ENCODE measurements at regions not wholly inside any gene's neighbourhood (a gene's known extent, or its start where the extent isn't known, plus 50 kb on each side); places are given as distances from the start of the nearest gene placed in this dataset.

DNA sequence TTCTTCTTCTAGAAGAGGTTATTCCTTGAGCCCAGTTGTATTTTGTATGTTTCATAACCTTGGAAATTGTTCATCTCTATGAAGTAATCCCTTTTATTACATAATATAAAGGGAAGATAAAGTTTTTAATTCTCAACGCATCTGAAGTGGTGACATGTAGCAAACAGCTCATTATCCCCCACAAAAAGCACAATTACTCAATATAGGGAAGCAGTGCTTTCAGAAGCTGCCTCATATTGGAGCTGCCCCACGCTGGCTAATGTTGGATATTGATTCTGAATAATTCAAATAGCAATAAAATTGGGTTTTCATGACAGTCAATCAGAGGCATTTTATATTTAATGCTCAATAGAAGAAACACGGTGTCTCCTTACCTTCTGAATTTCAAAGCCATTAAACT is 604.3 kb upstream of the RBFOX1 start (continued):
- TF ChIP-seq, protein P1, sequence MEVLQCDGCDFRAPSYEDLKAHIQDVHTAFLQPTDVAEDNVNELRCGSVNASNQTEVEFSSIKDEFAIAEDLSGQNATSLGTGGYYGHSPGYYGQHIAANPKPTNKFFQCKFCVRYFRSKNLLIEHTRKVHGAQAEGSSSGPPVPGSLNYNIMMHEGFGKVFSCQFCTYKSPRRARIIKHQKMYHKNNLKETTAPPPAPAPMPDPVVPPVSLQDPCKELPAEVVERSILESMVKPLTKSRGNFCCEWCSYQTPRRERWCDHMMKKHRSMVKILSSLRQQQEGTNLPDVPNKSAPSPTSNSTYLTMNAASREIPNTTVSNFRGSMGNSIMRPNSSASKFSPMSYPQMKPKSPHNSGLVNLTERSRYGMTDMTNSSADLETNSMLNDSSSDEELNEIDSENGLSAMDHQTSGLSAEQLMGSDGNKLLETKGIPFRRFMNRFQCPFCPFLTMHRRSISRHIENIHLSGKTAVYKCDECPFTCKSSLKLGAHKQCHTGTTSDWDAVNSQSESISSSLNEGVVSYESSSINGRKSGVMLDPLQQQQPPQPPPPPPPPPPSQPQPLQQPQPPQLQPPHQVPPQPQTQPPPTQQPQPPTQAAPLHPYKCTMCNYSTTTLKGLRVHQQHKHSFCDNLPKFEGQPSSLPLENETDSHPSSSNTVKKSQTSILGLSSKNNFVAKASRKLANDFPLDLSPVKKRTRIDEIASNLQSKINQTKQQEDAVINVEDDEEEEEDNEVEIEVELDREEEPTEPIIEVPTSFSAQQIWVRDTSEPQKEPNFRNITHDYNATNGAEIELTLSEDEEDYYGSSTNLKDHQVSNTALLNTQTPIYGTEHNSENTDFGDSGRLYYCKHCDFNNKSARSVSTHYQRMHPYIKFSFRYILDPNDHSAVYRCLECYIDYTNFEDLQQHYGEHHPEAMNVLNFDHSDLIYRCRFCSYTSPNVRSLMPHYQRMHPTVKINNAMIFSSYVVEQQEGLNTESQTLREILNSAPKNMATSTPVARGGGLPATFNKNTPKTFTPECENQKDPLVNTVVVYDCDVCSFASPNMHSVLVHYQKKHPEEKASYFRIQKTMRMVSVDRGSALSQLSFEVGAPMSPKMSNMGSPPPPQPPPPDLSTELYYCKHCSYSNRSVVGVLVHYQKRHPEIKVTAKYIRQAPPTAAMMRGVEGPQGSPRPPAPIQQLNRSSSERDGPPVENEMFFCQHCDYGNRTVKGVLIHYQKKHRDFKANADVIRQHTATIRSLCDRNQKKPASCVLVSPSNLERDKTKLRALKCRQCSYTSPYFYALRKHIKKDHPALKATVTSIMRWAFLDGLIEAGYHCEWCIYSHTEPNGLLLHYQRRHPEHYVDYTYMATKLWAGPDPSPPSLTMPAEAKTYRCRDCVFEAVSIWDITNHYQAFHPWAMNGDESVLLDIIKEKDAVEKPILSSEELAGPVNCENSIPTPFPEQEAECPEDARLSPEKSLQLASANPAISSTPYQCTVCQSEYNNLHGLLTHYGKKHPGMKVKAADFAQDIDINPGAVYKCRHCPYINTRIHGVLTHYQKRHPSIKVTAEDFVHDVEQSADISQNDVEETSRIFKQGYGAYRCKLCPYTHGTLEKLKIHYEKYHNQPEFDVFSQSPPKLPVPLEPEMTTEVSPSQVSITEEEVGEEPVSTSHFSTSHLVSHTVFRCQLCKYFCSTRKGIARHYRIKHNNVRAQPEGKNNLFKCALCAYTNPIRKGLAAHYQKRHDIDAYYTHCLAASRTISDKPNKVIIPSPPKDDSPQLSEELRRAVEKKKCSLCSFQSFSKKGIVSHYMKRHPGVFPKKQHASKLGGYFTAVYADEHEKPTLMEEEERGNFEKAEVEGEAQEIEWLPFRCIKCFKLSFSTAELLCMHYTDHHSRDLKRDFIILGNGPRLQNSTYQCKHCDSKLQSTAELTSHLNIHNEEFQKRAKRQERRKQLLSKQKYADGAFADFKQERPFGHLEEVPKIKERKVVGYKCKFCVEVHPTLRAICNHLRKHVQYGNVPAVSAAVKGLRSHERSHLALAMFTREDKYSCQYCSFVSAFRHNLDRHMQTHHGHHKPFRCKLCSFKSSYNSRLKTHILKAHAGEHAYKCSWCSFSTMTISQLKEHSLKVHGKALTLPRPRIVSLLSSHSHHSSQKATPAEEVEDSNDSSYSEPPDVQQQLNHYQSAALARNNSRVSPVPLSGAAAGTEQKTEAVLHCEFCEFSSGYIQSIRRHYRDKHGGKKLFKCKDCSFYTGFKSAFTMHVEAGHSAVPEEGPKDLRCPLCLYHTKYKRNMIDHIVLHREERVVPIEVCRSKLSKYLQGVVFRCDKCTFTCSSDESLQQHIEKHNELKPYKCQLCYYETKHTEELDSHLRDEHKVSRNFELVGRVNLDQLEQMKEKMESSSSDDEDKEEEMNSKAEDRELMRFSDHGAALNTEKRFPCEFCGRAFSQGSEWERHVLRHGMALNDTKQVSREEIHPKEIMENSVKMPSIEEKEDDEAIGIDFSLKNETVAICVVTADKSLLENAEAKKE (CRISPR knock-in tag; IDR thresholded peaks at IDR 0.05), result no peak
- no peak for TF ChIP-seq POLR2AphosphoS5 (IDR thresholded peaks at IDR 0.05; ENCODE audit: low read depth)
- TF ChIP-seq, protein P2, sequence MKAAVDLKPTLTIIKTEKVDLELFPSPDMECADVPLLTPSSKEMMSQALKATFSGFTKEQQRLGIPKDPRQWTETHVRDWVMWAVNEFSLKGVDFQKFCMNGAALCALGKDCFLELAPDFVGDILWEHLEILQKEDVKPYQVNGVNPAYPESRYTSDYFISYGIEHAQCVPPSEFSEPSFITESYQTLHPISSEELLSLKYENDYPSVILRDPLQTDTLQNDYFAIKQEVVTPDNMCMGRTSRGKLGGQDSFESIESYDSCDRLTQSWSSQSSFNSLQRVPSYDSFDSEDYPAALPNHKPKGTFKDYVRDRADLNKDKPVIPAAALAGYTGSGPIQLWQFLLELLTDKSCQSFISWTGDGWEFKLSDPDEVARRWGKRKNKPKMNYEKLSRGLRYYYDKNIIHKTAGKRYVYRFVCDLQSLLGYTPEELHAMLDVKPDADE (IDR thresholded peaks at IDR 0.05), result no peak
- TF ChIP-seq STAT1 (IDR thresholded peaks at IDR 0.05; ENCODE audit: unreplicated experiment), result no peak
- no peak for TF ChIP-seq EZH2phosphoT487 (IDR thresholded peaks at IDR 0.05; ENCODE audit: unreplicated experiment)

DNA sequence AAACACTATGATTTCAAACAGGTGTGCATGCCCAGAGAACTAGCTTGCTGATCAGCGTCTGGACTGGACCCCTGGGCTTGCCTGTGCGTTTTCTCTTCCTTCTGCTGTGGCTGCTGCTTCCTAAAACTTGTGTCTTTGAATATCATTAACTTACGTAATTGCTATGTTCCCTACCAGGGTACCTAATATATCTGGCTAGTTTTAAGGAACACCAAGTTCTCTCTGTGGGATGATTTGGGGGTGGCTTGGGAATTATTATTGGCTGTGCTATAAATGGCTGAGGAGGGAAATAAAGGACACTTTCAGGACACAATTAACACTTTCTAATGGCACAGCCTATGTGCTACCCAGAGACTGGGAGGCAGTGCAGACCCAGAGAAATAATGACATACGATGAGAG is 606.0 kb upstream of the RBFOX1 start:
- Mint-ChIP-seq H3K4me3 (no peak overlapping the region), H3K9me3 (peaks cover 61% of the 10 kb centered on the region), H3K4me1 (no peaks in the 10 kb centered on the region), H3K36me3 (ENCODE audit: low read depth) (no peaks in the 10 kb centered on the region; the same call in 2 of the 3 replicates), H3K27me3 (ENCODE audit: insufficient read depth, low read depth, poor library complexity) (no peaks in the 10 kb centered on the region), H3K27ac (no peak overlapping the region)
- no peak overlapping the region for H2AFZ ChIP-seq
- no peaks in the 10 kb centered on the region for H4K20me1 ChIP-seq (replicated peaks; ENCODE audit: insufficient read depth)
- ATAC-seq, result no peak
- TF ChIP-seq ZNF331 (CRISPR knock-in tag; IDR thresholded peaks at IDR 0.05; ENCODE audit: low read depth) (no peak), JUNB (IDR thresholded peaks at IDR 0.05; ENCODE audit: unreplicated experiment) (no peak), STAT1 (IDR thresholded peaks at IDR 0.05; ENCODE audit: unreplicated experiment) (no peak), NANOG (IDR thresholded peaks at IDR 0.05; ENCODE audit: borderline replicate concordance) (no peak)
- H3K27me3 ChIP-seq (ENCODE audit: insufficient read depth), result no peaks in the 10 kb centered on the region
- no peak overlapping the region for H3K27ac ChIP-seq (ENCODE audit: low read depth)
- no peaks in the 10 kb centered on the region for H3F3A ChIP-seq (replicated peaks; ENCODE audit: low read depth)
- 0 out of 2 replicates have a peak, but pooled peaks cover 3% of the 10 kb centered on the region for H3K36me3 ChIP-seq (ENCODE audit: insufficient read depth)
- H3K4me1 ChIP-seq (ENCODE audit: insufficient read depth), result no peaks in the 10 kb centered on the region
- H3K9me2 ChIP-seq (ENCODE audit: insufficient read depth), result no peaks in the 10 kb centered on the region
- DNase-seq (ENCODE audit: low spot score), result no peak
- H3K4me2 ChIP-seq, result no peak overlapping the region
- no peaks in the 10 kb centered on the region for H3K79me2 ChIP-seq (replicated peaks; ENCODE audit: insufficient read depth)
- H3K4me3 ChIP-seq, result no peak overlapping the region
